ENCODE measurements at regions not wholly inside any gene's neighbourhood (a gene's known extent, or its start where the extent isn't known, plus 50 kb on each side); places are given as distances from the start of the nearest gene placed in this dataset.
"Not testable (repeated sequence)": the region's sequence is repeated elsewhere in the genome, so short reads cannot be mapped to it uniquely, and the experiment has no call there.

GRCh38 chr2:48197618-48198017 lies 116.9 kb upstream of the FOXN2 start:
- DNase-seq: no peak

GRCh38 chr2:48198371-48198770 lies 116.1 kb upstream of the FOXN2 start:
- DNase-seq: no peak

- DNase-seq: no peak
Observed at GRCh38 chr2:48199070-48199469, 115.4 kb upstream of the FOXN2 start.

- no peak for DNase-seq
Observed at GRCh38 chr2:48200620-48201293, 113.7 kb upstream of the FOXN2 start.

- DNase-seq: not testable (repeated sequence)
Observed at GRCh38 chr2:48201435-48201834, 113.0 kb upstream of the FOXN2 start.

GRCh38 chr2:48202863-48203642 lies 111.4 kb upstream of the FOXN2 start:
- DNase-seq: no peak

- DNase-seq: no peak
Observed at GRCh38 chr2:48203668-48204067, 110.8 kb upstream of the FOXN2 start.

GRCh38 chr2:48204750-48205136 lies 109.7 kb upstream of the FOXN2 start:
- DNase-seq: no peak

- DNase-seq: no peak
Observed at GRCh38 chr2:48205137-48205798, 109.2 kb upstream of the FOXN2 start.

- not testable (repeated sequence) for DNase-seq
Observed at GRCh38 chr2:48206056-48206656, 108.3 kb upstream of the FOXN2 start.

GRCh38 chr2:48207201-48207641 lies 107.3 kb upstream of the FOXN2 start:
- DNase-seq: no peak

- DNase-seq: no peak
Observed at GRCh38 chr2:48207851-48208250, 106.6 kb upstream of the FOXN2 start.

GRCh38 chr2:48209214-48209885 lies 105.1 kb upstream of the FOXN2 start:
- DNase-seq: no peak

GRCh38 chr2:48210189-48210588 lies 104.3 kb upstream of the FOXN2 start:
- DNase-seq: no peak

GRCh38 chr2:48213646-48214045 lies 100.8 kb upstream of the FOXN2 start:
- DNase-seq: no peak

GRCh38 chr2:48218169-48218568 lies 96.3 kb upstream of the FOXN2 start:
- no peak for DNase-seq

- DNase-seq: no peak
Observed at GRCh38 chr2:48219234-48219554, 95.3 kb upstream of the FOXN2 start.

GRCh38 chr2:48219555-48220436 lies 94.7 kb upstream of the FOXN2 start:
- DNase-seq: no peak

GRCh38 chr2:48220501-48220900 lies 94.0 kb upstream of the FOXN2 start:
- DNase-seq: no peak

- DNase-seq: no peak
Observed at GRCh38 chr2:48221846-48222516, 92.5 kb upstream of the FOXN2 start.

- DNase-seq: no peak
Observed at GRCh38 chr2:48227617-48228344, 86.7 kb upstream of the FOXN2 start.

All from right forelimb (tissue), 1 donor.